Transverse colon (tissue), 4 donors: ENCODE measurements at regions not wholly inside any gene's neighbourhood (a gene's known extent, or its start where the extent isn't known, plus 50 kb on each side); places are given as distances from the start of the nearest gene placed in this dataset.

ENCODE experiments used
- DNase-seq: peaks from one replicate; pipeline ENCODE4 v3.0.0-alpha.2; 2019
- H3K27ac ChIP-seq, 4 donors: fragments of 200-600 bp; sonication (generic); 2 replicates each; pipeline ENCODE4 v1.5.1; 2016 to 2018; ENCODE audit warnings: inconsistent platforms in 4 of 4
- H3K27me3 ChIP-seq: fragments of 200-600 bp; sonication (generic); 2 replicates; pipeline ENCODE4 v1.5.1; 2017; ENCODE audit warnings: inconsistent platforms
- H3K36me3 ChIP-seq, 4 donors: fragments of 200-600 bp; sonication (generic); 2 replicates each; pipeline ENCODE4 v1.5.1; 2017 to 2019; ENCODE audit warnings: inconsistent platforms in 4 of 4
- H3K4me1 ChIP-seq, 4 donors: fragments of 200-600 bp; sonication (generic); 2 replicates each; pipeline ENCODE4 v1.5.1; 2017 to 2020; ENCODE audit warnings: inconsistent platforms in 4 of 4
- H3K4me3 ChIP-seq, 4 donors: fragments of 200-600 bp; sonication (generic); 1 replicate in 1 of 4; 2 replicates in 3 of 4; pipeline versions ENCODE4 v1.5.1 to v1.6.1; 2017 to 2019; ENCODE audit warnings: inconsistent platforms in 4 of 4
- H3K9me3 ChIP-seq, 2 donors: fragments of 200-600 bp; sonication (generic); 2 replicates each; pipeline ENCODE4 v1.5.1; 2017 to 2019; ENCODE audit warnings: inconsistent platforms in 2 of 2
- CTCF ChIP-seq, 5 experiments: fragments of 200-600 bp in 3 of 5; fragments of 450-650 bp in 2 of 5; sonication (generic) in 3 of 5; IDR thresholded peaks; 1 replicate in 2 of 5; 2 replicates in 3 of 5; pipeline ENCODE4 v1.5.1; 2016 to 2017; ENCODE audit warnings: antibody characterized with exemption in 5 of 5, inconsistent platforms in 3 of 5, mild to moderate bottlenecking in 2 of 5, moderate library complexity in 1 of 5
- EP300 ChIP-seq: sonication (generic); formaldehyde crosslinking; IDR thresholded peaks from one replicate; pipeline ENCODE4 v1.6.1; 2017; ENCODE audit warnings: antibody characterized with exemption, low read depth
- POLR2A ChIP-seq: fragments of 450-650 bp; IDR thresholded peaks from one replicate; pipeline ENCODE4 v1.6.1; 2016; ENCODE audit warnings: antibody characterized with exemption, mild to moderate bottlenecking, moderate library complexity
- POLR2AphosphoS5 ChIP-seq, 3 donors: sonication (generic); formaldehyde crosslinking; IDR thresholded peaks; one replicate each; pipeline ENCODE4 v1.6.1; 2016; ENCODE audit warnings: antibody characterized with exemption in 3 of 3
- WGBS, 2 donors: methylation state at CpG; one replicate each; pipeline ENCODE4 v1.1.5; 2018; ENCODE audit warnings: low coverage in 1 of 2; 5-methylcytosine and 5-hydroxymethylcytosine counted together
- in situ Hi-C, 4 donors: fragments of 200-750 bp; cut with MboI; loops; one replicate each; pipeline versions ENCODE4 v1.15.0 to v1.15.1; 2017; ENCODE audit warnings: low sequenced_read_pairs in 3 of 4, low pct_ligation_motif_present in 1 of 4, low pct_unique_long_range_greater_than_20kb in 1 of 4
- intact Hi-C: fragments of 100-400 bp; cut with DNase I; formaldehyde crosslinking; loops from one replicate; pipeline ENCODE4 v1.15.1; 2023; ENCODE audit warnings: low total_unique reads

DNA sequence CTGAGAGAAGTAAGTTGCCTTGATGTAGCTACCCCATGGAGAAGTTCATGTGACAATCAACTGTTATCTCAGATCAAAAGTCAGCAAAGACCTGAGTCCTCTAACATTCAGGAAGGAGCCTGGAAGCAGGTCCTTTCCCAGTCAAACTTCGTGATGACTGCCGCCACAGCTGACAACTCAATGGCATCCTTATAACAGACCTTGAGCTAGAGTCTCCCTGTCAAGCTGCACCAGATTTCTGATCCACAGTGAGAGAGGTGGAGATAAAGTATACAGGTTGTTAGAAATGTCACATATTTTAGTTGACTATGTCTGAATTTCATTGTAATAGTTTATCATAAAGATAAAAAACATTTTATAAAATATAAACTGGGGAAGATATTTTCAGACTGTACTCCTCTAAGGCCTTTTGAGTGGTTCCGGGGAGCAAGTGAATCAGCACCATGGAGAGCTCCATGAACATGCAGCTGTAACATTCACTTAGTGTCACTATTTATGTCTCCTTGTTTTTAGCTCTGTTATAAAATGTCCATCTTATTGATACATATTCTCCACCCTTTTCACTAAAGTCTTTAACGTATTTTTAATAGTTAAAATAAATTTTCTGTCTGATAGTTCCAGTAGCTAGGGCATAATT lies 1653.5 kb upstream of the AGA start:
- no peak for DNase-seq
- in situ Hi-C loops: no loop called here

DNA sequence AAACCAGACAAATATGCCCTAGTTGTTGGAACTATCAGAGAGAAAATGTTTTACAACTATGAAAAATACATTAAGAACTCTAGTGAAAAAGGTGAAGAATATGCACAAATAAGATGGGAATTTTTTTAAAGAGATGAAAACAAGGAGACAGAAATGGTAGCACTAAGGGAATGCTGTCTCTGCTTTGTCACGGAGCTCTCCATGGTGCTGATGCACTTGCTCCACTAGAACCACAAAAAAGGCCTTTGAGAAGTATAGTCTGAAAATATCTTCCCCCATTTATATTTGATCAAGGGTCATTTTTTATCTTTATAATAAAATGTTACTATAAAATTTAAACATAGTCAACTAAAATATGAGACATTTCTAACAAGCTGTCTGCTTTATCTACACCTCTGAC lies 1655.5 kb upstream of the AGA start:
- no peak for TF ChIP-seq CTCF (IDR thresholded peaks at IDR 0.05)
- no peak for TF ChIP-seq POLR2AphosphoS5 (IDR thresholded peaks at IDR 0.05)
- TF ChIP-seq POLR2A: no peak
- no peak for TF ChIP-seq EP300
- in situ Hi-C loops: no loop called here
- no peak overlapping the region for H3K27ac ChIP-seq
- intact Hi-C loops: no loop called here
- 8 to 24% methylated on average over 1 of the region's 1 CpG for WGBS, 2 donors
- H3K4me3 ChIP-seq: no peak overlapping the region
- peaks cover 2 to 10% of the 10 kb centered on the region in 2 donors for H3K9me3 ChIP-seq
- H3K27me3 ChIP-seq: no peaks in the 10 kb centered on the region
- DNase-seq: no peak
- H3K4me1 ChIP-seq: no peaks in the 10 kb centered on the region
- no peaks in the 10 kb centered on the region for H3K36me3 ChIP-seq

More for the DNA sequence above, 1653.5 kb upstream of the AGA start:
- Histone ChIP-seq H3K9me3 (peaks cover 2 to 10% of the 10 kb centered on the region in 2 donors), H3K27ac (no peak overlapping the region), H3K36me3 (no peaks in the 10 kb centered on the region), H3K4me1 (no peaks in the 10 kb centered on the region), H3K27me3 (no peaks in the 10 kb centered on the region), H3K4me3 (no peak overlapping the region)
- TF ChIP-seq EP300: no peak
- TF ChIP-seq POLR2A: no peak
- TF ChIP-seq POLR2AphosphoS5 (IDR thresholded peaks at IDR 0.05): no peak
- TF ChIP-seq CTCF (IDR thresholded peaks at IDR 0.05): no peak
- 20 to 31% methylated on average over 4 of the region's 4 CpGs for WGBS, 2 donors
- intact Hi-C loops: no loop called here

DNA sequence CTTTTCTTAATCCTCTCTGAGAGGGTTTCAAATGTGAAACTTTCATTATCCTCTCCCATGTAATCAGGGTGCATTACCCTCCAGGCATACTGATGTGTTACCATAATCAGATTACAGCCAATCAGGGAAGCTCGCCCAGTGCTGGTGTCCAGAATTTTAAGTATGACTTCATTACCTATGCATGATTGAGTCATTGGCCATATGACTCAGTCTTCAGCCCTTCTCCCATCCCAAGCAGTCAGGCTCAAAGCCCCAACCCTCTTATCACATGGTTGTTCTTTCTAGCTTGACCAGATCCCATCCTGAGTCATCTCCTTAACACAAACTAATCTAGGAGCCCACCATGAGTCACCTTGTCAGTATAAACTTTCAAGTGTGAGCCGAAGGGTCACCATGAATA lies 1668.1 kb upstream of the AGA start:
- no peaks in the 10 kb centered on the region for H3K9me3 ChIP-seq
- no peaks in the 10 kb centered on the region for H3K4me1 ChIP-seq
- DNase-seq: no peak
- H3K27me3 ChIP-seq: no peaks in the 10 kb centered on the region
- TF ChIP-seq POLR2AphosphoS5 (IDR thresholded peaks at IDR 0.05) (no peak), POLR2A (no peak), EP300 (no peak), CTCF (IDR thresholded peaks at IDR 0.05) (no peak)
- in situ Hi-C loops (no loop called here), intact Hi-C loops (no loop called here)
- 77% methylated on average over 2 of the region's 2 CpGs; no CpG with 5 or more reads in 1 of the 2 donors for WGBS, 2 donors
- no peak overlapping the region for H3K4me3 ChIP-seq
- no peak overlapping the region for H3K27ac ChIP-seq
- no peaks in the 10 kb centered on the region for H3K36me3 ChIP-seq

GRCh38 chr4:179110816-179111215 lies 1668.6 kb upstream of the AGA start:
- in situ Hi-C loops (no loop called here), intact Hi-C loops (no loop called here)
- no peak for TF ChIP-seq POLR2A
- no peak for TF ChIP-seq CTCF (IDR thresholded peaks at IDR 0.05)
- no peak for TF ChIP-seq EP300
- no peak for TF ChIP-seq POLR2AphosphoS5 (IDR thresholded peaks at IDR 0.05)
- no peaks in the 10 kb centered on the region for H3K9me3 ChIP-seq
- 82 to 87% methylated on average over 2 of the region's 2 CpGs for WGBS, 2 donors
- H3K36me3 ChIP-seq: no peaks in the 10 kb centered on the region
- no peak for DNase-seq
- H3K4me3 ChIP-seq: no peak overlapping the region
- no peaks in the 10 kb centered on the region for H3K4me1 ChIP-seq
- no peak overlapping the region for H3K27ac ChIP-seq
- H3K27me3 ChIP-seq: no peaks in the 10 kb centered on the region
